IMR-90 (cell line): ENCODE measurements at regions not wholly inside any gene's neighbourhood (a gene's known extent, or its start where the extent isn't known, plus 50 kb on each side); places are given as distances from the start of the nearest gene placed in this dataset.

Source experiments
- ATAC-seq: fragments of 200-7000 bp; cut with Tn5 transposase; 2 replicates; pipeline ENCODE4 v1.9.1; 2020; ENCODE audit warnings: low read depth, mild to moderate bottlenecking, moderate library complexity
- BruUV-seq: library from RNA; stranded (reverse); fragments of 400-500 nt; replicated peaks from 2 replicates; lab custom pipeline; 2021; lab: Mats Ljungman, UMichigan
- CTCF ChIA-PET: fragments of 300-600 bp; formaldehyde crosslinking; extraction: SDS; loops from one replicate; lab custom pipeline; 2021; ENCODE audit warnings: antibody characterized with exemption; lab: Yijun Ruan, JAX
- POLR2A ChIA-PET: fragments of 300-600 bp; sonication (Branson Sonifier 250); formaldehyde crosslinking; loops from one replicate; lab custom pipeline; 2022; ENCODE audit warnings: antibody characterized with exemption; ENCODE audit not compliant: unreplicated experiment; lab: Charles Lee
- DNase-seq: peaks from one replicate; pipeline ENCODE4 v3.0.0; 2013
- H2AFZ ChIP-seq: replicated peaks from 2 replicates; pipeline ENCODE3; 2013; ENCODE audit warnings: low read length, mild to moderate bottlenecking; ENCODE audit not compliant: poor library complexity
- H2AK5ac ChIP-seq: 2 replicates; pipeline ENCODE4 v1.6.1; 2013; ENCODE audit warnings: low read depth, low read length, inconsistent platforms
- H2AK9ac ChIP-seq: replicated peaks from 2 replicates; pipeline ENCODE3; 2013; ENCODE audit warnings: mild to moderate bottlenecking, low read depth, low read length, moderate library complexity; ENCODE audit not compliant: poor library complexity
- H2BK120ac ChIP-seq: 2 replicates; pipeline ENCODE4 v1.6.1; 2013; ENCODE audit warnings: low read depth, low read length, inconsistent platforms
- H2BK15ac ChIP-seq: 3 replicates; pipeline ENCODE4 v1.6.1; 2013; ENCODE audit warnings: low read depth, low read length, inconsistent platforms
- H2BK20ac ChIP-seq: 2 replicates; pipeline ENCODE4 v1.6.1; 2013; ENCODE audit warnings: low read depth, mild to moderate bottlenecking, inconsistent platforms, low read length, moderate library complexity
- H2BK5ac ChIP-seq: 2 replicates; pipeline ENCODE4 v1.6.1; 2013; ENCODE audit warnings: mild to moderate bottlenecking, low read depth, low read length, inconsistent platforms; ENCODE audit not compliant: poor library complexity, severe bottlenecking
- H3K14ac ChIP-seq: replicated peaks from 2 replicates; pipeline ENCODE4 v1.6.1; 2013; ENCODE audit warnings: low read depth, low read length, inconsistent platforms
- H3K18ac ChIP-seq: 2 replicates; pipeline ENCODE4 v1.6.1; 2013; ENCODE audit warnings: low read depth, low read length, control low read depth
- H3K23ac ChIP-seq: 2 replicates; pipeline ENCODE4 v1.6.1; 2013; ENCODE audit warnings: low read depth, low read length, inconsistent platforms
- H3K27ac ChIP-seq: 2 replicates; pipeline ENCODE4 v1.5.1; 2013; ENCODE audit warnings: mild to moderate bottlenecking, control low read depth, low read length; ENCODE audit not compliant: insufficient read depth
- H3K27me3 ChIP-seq: 2 replicates; pipeline ENCODE4 v1.6.1; 2013; ENCODE audit warnings: low read length; ENCODE audit not compliant: control insufficient read depth, insufficient read depth
- H3K36me3 ChIP-seq: 2 replicates; pipeline ENCODE4 v1.6.1; 2013; ENCODE audit warnings: low read length, mixed read lengths; ENCODE audit not compliant: control insufficient read depth, insufficient read depth
- H3K4ac ChIP-seq: 2 replicates; pipeline ENCODE4 v1.6.1; 2013; ENCODE audit warnings: low read depth, low read length, inconsistent platforms
- H3K4me1 ChIP-seq: 2 replicates; pipeline ENCODE4 v1.6.1; 2013; ENCODE audit warnings: low read length, mixed read lengths; ENCODE audit not compliant: control insufficient read depth, insufficient read depth
- H3K4me2 ChIP-seq: 2 replicates; pipeline ENCODE4 v1.6.1; 2013; ENCODE audit warnings: low read depth, mild to moderate bottlenecking, control low read depth, low read length, moderate library complexity
- H3K4me3 ChIP-seq: 2 replicates; pipeline ENCODE4 v1.5.1; 2013; ENCODE audit warnings: low read depth, mild to moderate bottlenecking, control low read depth, low read length, moderate library complexity; ENCODE audit not compliant: insufficient read depth
- H3K56ac ChIP-seq: 2 replicates; pipeline ENCODE4 v1.6.1; 2013; ENCODE audit warnings: low read length, inconsistent platforms; ENCODE audit not compliant: insufficient read depth; ENCODE audit errors: extremely low read depth
- H3K79me1 ChIP-seq, 2 experiments: 2 replicates each; pipeline ENCODE4 v1.6.1; 2013; ENCODE audit warnings: low read length in 2 of 2, inconsistent platforms in 1 of 2, low read depth in 1 of 2
- H3K9ac ChIP-seq: 2 replicates; pipeline ENCODE4 v1.6.1; 2013; ENCODE audit warnings: low read depth, low read length, control low read depth
- H3K9me1 ChIP-seq: 2 replicates; pipeline ENCODE4 v1.6.1; 2013; ENCODE audit warnings: low read length, inconsistent platforms; ENCODE audit not compliant: insufficient read depth
- H3K9me3 ChIP-seq: 2 replicates; pipeline ENCODE4 v1.6.1; 2013; ENCODE audit warnings: low read length; ENCODE audit not compliant: control insufficient read depth, insufficient read depth
- H4K20me1 ChIP-seq: 2 replicates; pipeline ENCODE4 v1.6.1; 2013; ENCODE audit warnings: low read length, inconsistent platforms; ENCODE audit not compliant: insufficient read depth
- H4K5ac ChIP-seq: 2 replicates; pipeline ENCODE4 v1.6.1; 2013; ENCODE audit warnings: mild to moderate bottlenecking, low read depth, low read length, control low read depth
- H4K8ac ChIP-seq, 2 experiments: 2 replicates each; pipeline ENCODE4 v1.6.1; 2013; ENCODE audit warnings: low read depth in 2 of 2, low read length in 2 of 2, control low read depth in 1 of 2, inconsistent platforms in 1 of 2
- H4K91ac ChIP-seq: 2 replicates; pipeline ENCODE4 v1.6.1; 2013; ENCODE audit warnings: low read depth, low read length, inconsistent platforms; ENCODE audit not compliant: insufficient read depth
- CHD1 ChIP-seq: IDR thresholded peaks from 2 replicates; pipeline ENCODE4 v1.6.1; 2012; ENCODE audit warnings: low read depth, low read length, improper control_type of control experiment
- ELK1 ChIP-seq: fragments of 150-350 bp; IDR thresholded peaks from 2 replicates; pipeline ENCODE4 v1.6.1; 2016; ENCODE audit warnings: low read depth, mild to moderate bottlenecking, low read length, moderate library complexity, borderline replicate concordance
- FOS ChIP-seq: fragments of 150-350 bp; IDR thresholded peaks from 2 replicates; pipeline ENCODE4 v1.6.1; 2016; ENCODE audit warnings: low read depth, low read length
- MAFK ChIP-seq: IDR thresholded peaks from 2 replicates; pipeline ENCODE4 v1.6.1; 2012; ENCODE audit warnings: low read depth, low read length, improper control_type of control experiment
- MAZ ChIP-seq: IDR thresholded peaks from 2 replicates; pipeline ENCODE4 v1.6.1; 2012; ENCODE audit warnings: low read depth, mild to moderate bottlenecking, low read length, improper control_type of control experiment, moderate library complexity, borderline replicate concordance
- MXI1 ChIP-seq: IDR thresholded peaks from 2 replicates; pipeline ENCODE4 v1.6.1; 2012; ENCODE audit warnings: low read depth, mild to moderate bottlenecking, low read length, moderate library complexity, borderline replicate concordance
- POLR2A ChIP-seq: IDR thresholded peaks from 2 replicates; pipeline ENCODE4 v1.6.1; 2012; ENCODE audit warnings: mild to moderate bottlenecking, low read depth, low read length
- RAD21 ChIP-seq: IDR thresholded peaks from 2 replicates; pipeline ENCODE4 v1.6.1; 2012; ENCODE audit warnings: low read length, improper control_type of control experiment
- RCOR1 ChIP-seq: IDR thresholded peaks from 2 replicates; pipeline ENCODE4 v1.6.1; 2012; ENCODE audit warnings: mild to moderate bottlenecking, low read length, improper control_type of control experiment; ENCODE audit not compliant: insufficient replicate concordance
- SMC3 ChIP-seq: fragments of 150-350 bp; IDR thresholded peaks from 2 replicates; pipeline ENCODE4 v1.6.1; 2016; ENCODE audit warnings: low read depth, mild to moderate bottlenecking, antibody characterized with exemption, low read length, moderate library complexity
- WGBS, 2 experiments: methylation state at CpG; one replicate each; pipeline versions ENCODE4 v1.1.5 to v1.1.7; 2013; ENCODE audit warnings: missing lambda C conversion rate in 2 of 2; ENCODE audit not compliant: insufficient read length in 1 of 2; ENCODE audit errors: extremely low coverage in 2 of 2; 5-methylcytosine and 5-hydroxymethylcytosine counted together
- dilution Hi-C: fragments of 300-500 bp; cut with HindIII; formaldehyde crosslinking; loops from one replicate; pipeline ENCODE4 v1.14.3; 2018; ENCODE audit warnings: low sequenced_read_pairs; ENCODE audit not compliant: unreplicated experiment
- in situ Hi-C: fragments of 300-500 bp; cut with MboI; formaldehyde crosslinking; loops from 3 replicates; pipeline ENCODE4 v1.14.3; 2019; ENCODE audit warnings: low sequenced_read_pairs, inconsistent platforms, mixed read lengths
- intact Hi-C: fragments of 100-400 bp; cut with micrococcal nuclease; formaldehyde crosslinking; loops from 2 replicates; pipeline ENCODE4 v1.10.0; 2022
- TF ChIP-seq, protein P1 (sequence below): conservative IDR thresholded peaks from 2 replicates; pipeline ENCODE4 v1.5.1; 2012; ENCODE audit warnings: mild to moderate bottlenecking, low read depth, low read length, improper control_type of control experiment

DNA sequence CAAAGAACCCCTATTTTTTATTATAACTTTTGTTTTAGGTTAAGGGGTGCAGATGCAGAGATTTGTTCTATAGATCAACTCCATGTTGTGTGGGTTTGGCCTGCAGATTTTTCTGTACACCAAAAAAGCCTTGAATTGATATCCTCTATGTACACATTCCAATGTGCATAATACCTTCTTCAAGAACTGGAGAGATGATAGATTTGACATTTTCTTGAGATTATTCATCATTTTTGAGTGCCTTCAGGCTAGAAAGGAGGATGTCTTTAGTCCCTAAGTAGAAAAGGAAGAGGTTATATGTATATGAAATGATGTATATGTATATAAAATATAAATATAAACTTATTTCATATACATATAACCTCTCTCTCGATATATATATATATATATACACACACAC lies 1190.0 kb upstream of the ALCAM start:
- H3K27ac ChIP-seq = no peak overlapping the region
- TF ChIP-seq MAZ (no peak), CHD1 (no peak), RAD21 (no peak), POLR2A (no peak), MXI1 (no peak), SMC3 (no peak), FOS (no peak), MAFK (no peak), ELK1 (no peak), RCOR1 (no peak)
- TF ChIP-seq, protein P1, sequence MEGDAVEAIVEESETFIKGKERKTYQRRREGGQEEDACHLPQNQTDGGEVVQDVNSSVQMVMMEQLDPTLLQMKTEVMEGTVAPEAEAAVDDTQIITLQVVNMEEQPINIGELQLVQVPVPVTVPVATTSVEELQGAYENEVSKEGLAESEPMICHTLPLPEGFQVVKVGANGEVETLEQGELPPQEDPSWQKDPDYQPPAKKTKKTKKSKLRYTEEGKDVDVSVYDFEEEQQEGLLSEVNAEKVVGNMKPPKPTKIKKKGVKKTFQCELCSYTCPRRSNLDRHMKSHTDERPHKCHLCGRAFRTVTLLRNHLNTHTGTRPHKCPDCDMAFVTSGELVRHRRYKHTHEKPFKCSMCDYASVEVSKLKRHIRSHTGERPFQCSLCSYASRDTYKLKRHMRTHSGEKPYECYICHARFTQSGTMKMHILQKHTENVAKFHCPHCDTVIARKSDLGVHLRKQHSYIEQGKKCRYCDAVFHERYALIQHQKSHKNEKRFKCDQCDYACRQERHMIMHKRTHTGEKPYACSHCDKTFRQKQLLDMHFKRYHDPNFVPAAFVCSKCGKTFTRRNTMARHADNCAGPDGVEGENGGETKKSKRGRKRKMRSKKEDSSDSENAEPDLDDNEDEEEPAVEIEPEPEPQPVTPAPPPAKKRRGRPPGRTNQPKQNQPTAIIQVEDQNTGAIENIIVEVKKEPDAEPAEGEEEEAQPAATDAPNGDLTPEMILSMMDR = no peak
- peaks cover 2% of the 10 kb centered on the region; the same call in 1 of the 2 replicates for H3K9me3 ChIP-seq
- H3K4me2 ChIP-seq = no peak overlapping the region
- no peak overlapping the region for H4K8ac ChIP-seq
- no peaks in the 10 kb centered on the region for H3K79me1 ChIP-seq
- ChIA-PET POLR2A (no interaction called here), CTCF (no interaction called here)
- no peak overlapping the region for H4K91ac ChIP-seq
- WGBS, 2 experiments = no CpG with 5 or more reads among the region's 1 CpG
- no peak overlapping the region for H3K56ac ChIP-seq
- no TSS peak for BruUV-seq
- H2BK120ac ChIP-seq = no peak overlapping the region
- H3K18ac ChIP-seq = no peak overlapping the region
- no peak overlapping the region for H2AFZ ChIP-seq
- no peak overlapping the region for H2BK15ac ChIP-seq
- H3K4me1 ChIP-seq = no peaks in the 10 kb centered on the region
- H3K4me3 ChIP-seq = no peak overlapping the region
- no peaks in the 10 kb centered on the region for H4K20me1 ChIP-seq
- no peak overlapping the region for H2AK5ac ChIP-seq
- dilution Hi-C loops (no loop called here), intact Hi-C loops (no loop called here), in situ Hi-C loops (no loop called here)
- no peaks in the 10 kb centered on the region for H3K36me3 ChIP-seq
- H2BK20ac ChIP-seq = no peak overlapping the region
- H3K14ac ChIP-seq = no peak overlapping the region
- ATAC-seq (no peak), DNase-seq (no peak)
- H2AK9ac ChIP-seq = no peak overlapping the region
- no peak overlapping the region for H3K23ac ChIP-seq
- H3K9me1 ChIP-seq = no peaks in the 10 kb centered on the region
- no peaks in the 10 kb centered on the region for H3K27me3 ChIP-seq
- H3K9ac ChIP-seq = no peak overlapping the region
- H2BK5ac ChIP-seq = no peak overlapping the region
- no peak overlapping the region for H3K4ac ChIP-seq
- no peak overlapping the region for H4K5ac ChIP-seq
